Midbrain (tissue), 1 donor: ENCODE measurements at regions not wholly inside any gene's neighbourhood (a gene's known extent, or its start where the extent isn't known, plus 50 kb on each side); places are given as distances from the start of the nearest gene placed in this dataset.

ENCODE experiments used
- DNase-seq: peaks from one replicate; lab custom pipeline; 2025; lab: John Stamatoyannopoulos, UW

GRCh38 chr11:19560156-19560555, 152.5 kb upstream of the NAV2 start:
- no peak for DNase-seq

- no peak for DNase-seq
These were observed 152.9 kb upstream of the NAV2 start for GRCh38 chr11:19559746-19560145.

- DNase-seq: no peak
These were observed 154.2 kb upstream of the NAV2 start for GRCh38 chr11:19558189-19558986.

GRCh38 chr11:19557720-19558140, 154.9 kb upstream of the NAV2 start:
- peak; percentile 84 for DNase-seq

GRCh38 chr11:19557185-19557584, 155.5 kb upstream of the NAV2 start:
- no peak for DNase-seq

GRCh38 chr11:19555266-19555665, 157.4 kb upstream of the NAV2 start:
- no peak for DNase-seq

- peak; percentile 93 for DNase-seq
These were observed 158.8 kb upstream of the NAV2 start for GRCh38 chr11:19553683-19554333.

GRCh38 chr11:19552656-19553260, 159.9 kb upstream of the NAV2 start:
- peak; percentile 56 for DNase-seq

- DNase-seq: no peak
These were observed 160.5 kb upstream of the NAV2 start for GRCh38 chr11:19552161-19552560.

GRCh38 chr11:19551457-19551856, 161.2 kb upstream of the NAV2 start:
- DNase-seq: no peak

- no peak for DNase-seq
These were observed 165.6 kb upstream of the NAV2 start for GRCh38 chr11:19547044-19547443.

- no peak for DNase-seq
These were observed 166.3 kb upstream of the NAV2 start for GRCh38 chr11:19546325-19546724.

GRCh38 chr11:19541521-19542049, 171.1 kb upstream of the NAV2 start:
- DNase-seq: no peak

GRCh38 chr11:19539861-19540260, 172.8 kb upstream of the NAV2 start:
- DNase-seq: peak; percentile 45

- DNase-seq: no peak
These were observed 174.7 kb upstream of the NAV2 start for GRCh38 chr11:19537803-19538453.

GRCh38 chr11:19536131-19536530, 176.5 kb upstream of the NAV2 start:
- no peak for DNase-seq

- DNase-seq: no peak
These were observed 182.1 kb upstream of the NAV2 start for GRCh38 chr11:19530505-19530904.

- DNase-seq: no peak
These were observed 186.5 kb upstream of the NAV2 start for GRCh38 chr11:19526119-19526518.

GRCh38 chr11:19525714-19526113, 186.9 kb upstream of the NAV2 start:
- DNase-seq: no peak

- DNase-seq: no peak
These were observed 187.4 kb upstream of the NAV2 start for GRCh38 chr11:19525276-19525675.

GRCh38 chr11:19524171-19524671, 188.4 kb upstream of the NAV2 start:
- DNase-seq: peak; percentile 78

GRCh38 chr11:19520681-19521080, 192.0 kb upstream of the NAV2 start:
- DNase-seq: no peak
